ENCODE measurements at regions not wholly inside any gene's neighbourhood (a gene's known extent, or its start where the extent isn't known, plus 50 kb on each side); places are given as distances from the start of the nearest gene placed in this dataset.

DNA sequence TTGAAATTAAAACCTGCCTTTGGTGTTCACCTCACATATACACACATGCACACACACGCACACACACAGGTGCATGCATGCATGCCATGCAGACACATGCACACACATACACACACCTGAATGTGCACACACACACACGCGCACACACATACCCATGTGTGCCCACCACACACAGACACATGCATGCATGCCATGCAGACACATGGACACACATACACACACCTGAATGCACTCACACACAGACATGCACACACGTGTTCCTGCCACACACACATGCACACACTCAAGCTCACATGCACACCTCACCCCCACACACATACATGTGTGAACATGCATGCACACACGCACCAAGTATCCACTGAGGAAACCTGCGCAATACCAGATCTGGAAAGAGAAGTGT, 136.4 kb downstream of the KLF6 start:
- intact Hi-C loops (cut with micrococcal nuclease) (no loop called here), dilution Hi-C loops (cut with MboI; ENCODE audit: extremely low pct_ligation_motif_present, low sequenced_read_pairs) (no loop called here)
- ChIA-PET CTCF (no interaction called here), POLR2A (no interaction called here)
- no peaks in the 10 kb centered on the region for H3K9me1 ChIP-seq (replicated peaks; ENCODE audit: control insufficient read depth, extremely low read depth, insufficient read depth, low read length)
- no peaks in the 10 kb centered on the region for H3K4me1 ChIP-seq (ENCODE audit: control insufficient read depth, extremely low read depth, insufficient read depth, low read length)
- H3K4me2 ChIP-seq (ENCODE audit: insufficient read depth, low read length) = no peak overlapping the region
- no peaks in the 10 kb centered on the region for H3K36me3 ChIP-seq (ENCODE audit: control insufficient read depth in 2 of 2, extremely low read depth in 1 of 2, insufficient read depth in 2 of 2, low read length in 2 of 2)
- DNase-seq (ENCODE audit: low read depth, low spot score) = no peak
- H3K9me3 ChIP-seq (replicated peaks; ENCODE audit: control insufficient read depth, insufficient read depth, low read length) = no peaks in the 10 kb centered on the region
- no peaks in the 10 kb centered on the region for H3K79me2 ChIP-seq (ENCODE audit: control insufficient read depth, insufficient read depth, low read length)
- H4K20me1 ChIP-seq (replicated peaks; ENCODE audit: control insufficient read depth, extremely low read depth, insufficient read depth, low read length) = no peaks in the 10 kb centered on the region
- FAIRE-seq = no peak
- peaks cover 0 to 10% of the 10 kb centered on the region in 2 experiments for H3K27me3 ChIP-seq (ENCODE audit: control insufficient read depth in 2 of 2, insufficient read depth in 2 of 2, low read length in 2 of 2)
- H2AFZ ChIP-seq (ENCODE audit: low read depth, low read length) = no peak overlapping the region
- no peak overlapping the region for H3K27ac ChIP-seq (ENCODE audit: insufficient read depth, low read depth, low read length)
- TF ChIP-seq POLR2A (IDR thresholded peaks at IDR 0.05; ENCODE audit: low read depth, low read length) = no peak
- no peak for TF ChIP-seq POLR2AphosphoS5 (IDR thresholded peaks at IDR 0.05; ENCODE audit: insufficient read depth, low read depth, low read length)
- TF ChIP-seq, protein P1, sequence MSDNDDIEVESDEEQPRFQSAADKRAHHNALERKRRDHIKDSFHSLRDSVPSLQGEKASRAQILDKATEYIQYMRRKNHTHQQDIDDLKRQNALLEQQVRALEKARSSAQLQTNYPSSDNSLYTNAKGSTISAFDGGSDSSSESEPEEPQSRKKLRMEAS (IDR thresholded peaks at IDR 0.05; ENCODE audit: insufficient read depth, insufficient read length) = no peak
- TF ChIP-seq, protein P2, sequence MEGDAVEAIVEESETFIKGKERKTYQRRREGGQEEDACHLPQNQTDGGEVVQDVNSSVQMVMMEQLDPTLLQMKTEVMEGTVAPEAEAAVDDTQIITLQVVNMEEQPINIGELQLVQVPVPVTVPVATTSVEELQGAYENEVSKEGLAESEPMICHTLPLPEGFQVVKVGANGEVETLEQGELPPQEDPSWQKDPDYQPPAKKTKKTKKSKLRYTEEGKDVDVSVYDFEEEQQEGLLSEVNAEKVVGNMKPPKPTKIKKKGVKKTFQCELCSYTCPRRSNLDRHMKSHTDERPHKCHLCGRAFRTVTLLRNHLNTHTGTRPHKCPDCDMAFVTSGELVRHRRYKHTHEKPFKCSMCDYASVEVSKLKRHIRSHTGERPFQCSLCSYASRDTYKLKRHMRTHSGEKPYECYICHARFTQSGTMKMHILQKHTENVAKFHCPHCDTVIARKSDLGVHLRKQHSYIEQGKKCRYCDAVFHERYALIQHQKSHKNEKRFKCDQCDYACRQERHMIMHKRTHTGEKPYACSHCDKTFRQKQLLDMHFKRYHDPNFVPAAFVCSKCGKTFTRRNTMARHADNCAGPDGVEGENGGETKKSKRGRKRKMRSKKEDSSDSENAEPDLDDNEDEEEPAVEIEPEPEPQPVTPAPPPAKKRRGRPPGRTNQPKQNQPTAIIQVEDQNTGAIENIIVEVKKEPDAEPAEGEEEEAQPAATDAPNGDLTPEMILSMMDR (IDR thresholded peaks at IDR 0.05; ENCODE audit: extremely low read depth in 1 of 2, insufficient read depth in 1 of 2, low read depth in 1 of 2, low read length in 2 of 2) = no peak
- no peak for TF ChIP-seq EZH2 (IDR thresholded peaks at IDR 0.05; ENCODE audit: borderline replicate concordance, low read depth, low read length, severe bottlenecking)
- no peak for TF ChIP-seq FOS (IDR thresholded peaks at IDR 0.05; ENCODE audit: borderline replicate concordance, insufficient read depth, low read length)
- TF ChIP-seq GATA2 (IDR thresholded peaks at IDR 0.05; ENCODE audit: insufficient read depth, insufficient read length, low read depth, low read length) = no peak
- TF ChIP-seq MYC (IDR thresholded peaks at IDR 0.05; ENCODE audit: low read depth, low read length) = no peak
- no peak overlapping the region for H3K9ac ChIP-seq (replicated peaks; ENCODE audit: extremely low read depth, insufficient read depth, low read length)
- BruUV-seq (replicated peaks) = no TSS peak
- no peak overlapping the region for H3K4me3 ChIP-seq (replicated peaks in 1 of 3; ENCODE audit: insufficient read depth in 1 of 3, low read depth in 1 of 3, low read length in 3 of 3)
